GM08714 (cell line): ENCODE measurements at regions not wholly inside any gene's neighbourhood (a gene's known extent, or its start where the extent isn't known, plus 50 kb on each side); places are given as distances from the start of the nearest gene placed in this dataset.

Source experiments
- H3K4me3 ChIP-seq: fragments of 200-500 bp; sonication (Bioruptor generic); 2 replicates; pipeline ENCODE4 v1.5.1; 2014; ENCODE audit warnings: mild to moderate bottlenecking, low read length, inconsistent platforms
- ZNF274 ChIP-seq: IDR thresholded peaks from 2 replicates; pipeline ENCODE4 v1.6.1; 2012; ENCODE audit warnings: mild to moderate bottlenecking, low read depth, low read length

DNA sequence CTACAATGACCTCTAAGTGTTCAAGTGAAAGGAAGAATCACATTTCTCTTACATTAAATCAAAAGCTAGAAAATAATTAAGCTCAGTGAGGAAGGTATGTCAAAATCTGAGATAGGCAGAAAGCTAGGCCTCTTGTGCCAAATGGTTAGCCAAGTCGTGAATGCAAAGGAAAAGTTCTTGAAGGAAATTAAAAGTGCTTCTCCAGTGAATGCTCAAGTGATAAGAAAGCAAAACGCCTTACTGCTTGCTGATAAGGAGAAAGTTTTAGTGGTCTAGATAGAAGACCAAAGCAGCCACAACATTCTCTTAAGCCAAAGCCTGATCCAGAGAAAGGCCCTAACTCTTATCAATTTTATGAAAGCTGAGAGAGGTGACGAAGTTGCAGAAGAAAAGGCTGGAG lies 932.3 kb upstream of the ACVR2A start:
- no peak overlapping the region for H3K4me3 ChIP-seq
- TF ChIP-seq ZNF274, result no peak

GRCh38 chr2:146908776-146909175 lies 936.1 kb upstream of the ACVR2A start:
- H3K4me3 ChIP-seq, result no peak overlapping the region
- no peak for TF ChIP-seq ZNF274

- no peak overlapping the region for H3K4me3 ChIP-seq
- no peak for TF ChIP-seq ZNF274
Measured at GRCh38 chr2:146898083-146898482, 946.7 kb upstream of the ACVR2A start.

GRCh38 chr2:146894514-146894913 lies 950.3 kb upstream of the ACVR2A start:
- no peak overlapping the region for H3K4me3 ChIP-seq
- no peak for TF ChIP-seq ZNF274

- TF ChIP-seq ZNF274, result no peak
- no peak overlapping the region for H3K4me3 ChIP-seq
Measured at GRCh38 chr2:146893500-146894041, 951.3 kb upstream of the ACVR2A start.

GRCh38 chr2:146890491-146890890 lies 954.3 kb upstream of the ACVR2A start:
- no peak overlapping the region for H3K4me3 ChIP-seq
- TF ChIP-seq ZNF274, result no peak

DNA sequence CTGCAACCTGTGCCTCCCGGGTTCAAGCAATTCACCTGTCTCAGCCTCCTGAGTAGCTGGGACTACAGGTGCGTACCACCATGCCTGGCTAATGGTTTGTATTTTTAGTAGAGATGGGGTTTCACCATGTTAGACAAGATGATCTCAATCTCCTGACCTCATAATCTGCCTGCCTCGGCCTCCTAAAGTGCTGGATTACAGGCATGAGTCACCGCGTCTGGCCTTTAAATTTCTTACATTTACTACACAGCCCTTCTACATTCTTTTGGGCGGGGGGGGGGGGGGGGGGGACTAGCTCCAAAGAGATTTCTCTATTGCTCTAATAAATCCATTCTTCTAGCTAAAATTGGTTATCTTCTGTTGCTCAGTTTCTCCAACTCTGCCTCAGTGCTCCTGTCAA lies 964.9 kb upstream of the ACVR2A start:
- no peak overlapping the region for H3K4me3 ChIP-seq
- no peak for TF ChIP-seq ZNF274

DNA sequence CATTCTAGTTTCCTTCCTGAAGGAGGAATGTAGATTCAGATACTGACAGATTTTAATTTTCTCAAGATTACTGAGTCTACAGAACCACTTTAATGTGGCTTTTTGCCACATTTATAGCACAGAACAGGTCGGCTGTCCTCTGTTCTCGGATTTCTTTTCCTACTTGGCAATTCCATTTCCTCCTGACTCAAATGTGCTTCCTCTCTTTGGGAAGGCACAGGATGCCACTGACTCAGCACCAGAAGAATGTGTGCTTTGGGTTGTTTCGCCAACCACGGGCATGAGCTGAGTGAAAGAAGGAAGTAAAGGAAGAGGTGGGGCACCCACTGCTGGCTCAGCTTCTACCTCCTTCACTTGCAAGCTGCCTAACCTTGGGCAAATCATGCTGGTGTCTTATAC lies 970.6 kb upstream of the ACVR2A start:
- H3K4me3 ChIP-seq, result no peak overlapping the region
- TF ChIP-seq ZNF274, result no peak

- H3K4me3 ChIP-seq, result no peak overlapping the region
- no peak for TF ChIP-seq ZNF274
Measured at GRCh38 chr2:146873646-146874259, 971.1 kb upstream of the ACVR2A start.

- no peak overlapping the region for H3K4me3 ChIP-seq
- no peak for TF ChIP-seq ZNF274
Measured at GRCh38 chr2:146873056-146873455, 971.8 kb upstream of the ACVR2A start.

- TF ChIP-seq ZNF274, result no peak
Measured at GRCh38 chr2:146870691-146871090, 974.1 kb upstream of the ACVR2A start.

GRCh38 chr2:146869328-146869727 lies 975.5 kb upstream of the ACVR2A start:
- TF ChIP-seq ZNF274, result no peak
- H3K4me3 ChIP-seq, result no peak overlapping the region

More at GRCh38 chr2:146870691-146871090, 974.1 kb upstream of the ACVR2A start:
- no peak overlapping the region for H3K4me3 ChIP-seq

DNA sequence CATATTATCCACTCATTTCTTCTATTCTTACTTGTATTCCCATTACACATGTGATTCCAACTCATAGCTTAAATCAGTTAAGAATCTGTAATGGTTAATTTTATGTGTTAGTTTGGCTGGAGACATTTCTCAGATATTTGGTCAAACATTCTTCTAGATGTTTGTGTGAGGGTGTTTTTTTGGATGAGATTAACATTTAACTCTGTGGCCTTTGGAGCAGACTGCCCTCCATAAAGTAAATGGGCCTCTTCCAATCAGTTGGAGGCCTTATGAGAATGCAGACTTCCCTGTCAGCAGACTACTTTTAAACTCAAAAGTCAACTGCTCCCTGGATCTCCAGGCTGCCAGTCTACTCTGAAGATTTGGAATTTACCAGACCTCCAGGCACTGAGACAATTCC lies 976.8 kb upstream of the ACVR2A start:
- H3K4me3 ChIP-seq, result no peak overlapping the region
- TF ChIP-seq ZNF274, result no peak

GRCh38 chr2:146867477-146867986 lies 977.3 kb upstream of the ACVR2A start:
- no peak overlapping the region for H3K4me3 ChIP-seq
- no peak for TF ChIP-seq ZNF274

DNA sequence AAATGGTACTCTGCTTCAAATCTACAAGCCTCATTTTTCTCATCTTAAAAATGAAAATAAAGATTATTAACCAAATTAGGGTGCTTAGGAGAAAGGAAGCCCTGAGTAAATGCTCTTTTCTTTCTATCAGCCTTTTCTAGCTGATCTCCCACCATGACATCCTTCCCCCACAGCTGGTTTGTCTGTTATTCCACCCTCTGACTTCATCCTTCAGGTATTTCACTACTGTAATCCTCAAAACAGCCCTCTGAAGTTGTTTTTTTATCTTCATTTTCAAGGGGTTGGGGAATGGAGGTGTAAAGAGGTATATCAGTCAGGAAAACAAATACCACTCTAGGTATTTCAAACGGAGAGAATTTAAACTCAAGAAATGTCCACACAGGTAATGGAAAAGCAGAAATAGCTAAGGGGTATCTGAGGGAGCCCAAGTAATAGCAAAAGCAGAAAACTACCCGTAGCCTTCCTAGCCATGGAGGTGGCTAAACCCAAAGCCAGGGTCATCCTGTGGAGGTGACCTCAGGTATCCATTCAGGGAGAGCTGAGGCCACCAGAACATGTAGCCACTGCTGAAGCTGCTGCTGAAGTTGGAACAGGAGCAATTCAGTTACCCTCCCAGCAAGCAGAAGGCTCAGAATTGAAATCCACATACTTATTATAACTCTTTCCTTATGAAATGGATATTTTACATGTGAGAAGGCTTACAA lies 990.9 kb upstream of the ACVR2A start:
- no peak overlapping the region for H3K4me3 ChIP-seq
- TF ChIP-seq ZNF274, result no peak
